ENCODE measurements at regions not wholly inside any gene's neighbourhood (a gene's known extent, or its start where the extent isn't known, plus 50 kb on each side); places are given as distances from the start of the nearest gene placed in this dataset.
A peak's percentile ranks its signal among the peaks of the same experiment; 100 is the strongest.
"Not testable (repeated sequence)": the region's sequence is repeated elsewhere in the genome, so short reads cannot be mapped to it uniquely, and the experiment has no call there.

DNA sequence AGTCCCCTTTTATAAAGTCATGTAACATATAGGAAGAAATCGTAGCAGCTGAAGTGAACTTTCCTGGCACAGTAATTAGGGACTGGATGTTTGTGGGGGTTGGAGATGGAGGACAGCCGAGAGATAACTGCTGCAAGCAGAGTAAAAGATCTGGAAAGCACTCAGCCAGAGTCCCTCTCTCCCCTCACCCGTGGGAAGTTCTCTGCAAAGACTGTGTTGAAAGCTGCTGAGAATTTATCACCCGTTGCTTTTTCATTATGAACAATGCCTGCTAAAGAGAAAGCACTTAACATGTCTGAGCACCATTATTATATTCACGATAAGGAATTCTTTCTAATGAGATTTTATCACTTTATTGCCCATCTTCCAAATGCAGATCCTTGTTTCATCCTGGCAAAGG lies 248.8 kb downstream of the SHOX2 start:
- DNase-seq (ENCODE audit: low spot score) = no peak

DNA sequence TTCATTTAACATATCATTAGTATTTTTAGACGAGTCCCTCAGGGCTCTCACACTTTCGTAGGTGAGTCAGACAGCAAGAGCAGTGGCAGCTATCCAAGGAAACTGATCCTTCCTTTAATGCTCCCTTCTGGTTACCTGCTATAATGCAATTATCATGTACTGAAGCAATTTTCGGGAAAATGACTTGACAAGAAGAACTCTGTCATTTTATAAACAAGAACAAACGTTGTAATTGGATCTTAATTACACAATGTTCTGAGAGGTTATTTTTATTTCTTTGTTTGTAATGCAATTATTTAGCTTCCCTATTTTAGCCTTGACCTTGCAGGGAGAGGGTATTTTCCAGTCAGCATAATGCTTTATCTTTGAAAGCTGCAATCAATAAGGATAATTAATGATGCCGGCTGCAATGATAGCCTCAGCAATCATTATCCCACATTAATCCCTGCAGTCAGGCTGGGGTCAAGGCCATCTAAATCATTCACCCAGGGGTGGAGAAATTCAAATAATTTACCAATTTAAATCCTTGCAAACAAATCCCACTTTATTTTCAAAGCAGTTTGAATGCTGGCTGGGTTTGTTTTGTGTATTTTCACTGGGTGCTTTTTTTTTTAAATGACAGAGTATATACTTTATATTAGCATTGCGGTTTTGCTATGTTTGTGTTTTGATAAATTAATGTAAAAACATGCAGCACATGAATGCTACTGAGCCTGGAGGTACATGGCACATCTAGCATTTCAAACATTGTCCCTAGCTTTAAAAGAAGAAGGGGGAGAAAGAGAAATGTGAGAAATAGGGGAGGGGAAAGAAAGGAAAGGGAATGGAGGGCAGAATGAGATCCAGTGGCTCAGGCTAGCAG lies 249.9 kb downstream of the SHOX2 start:
- no peak for DNase-seq (ENCODE audit: low spot score)

DNA sequence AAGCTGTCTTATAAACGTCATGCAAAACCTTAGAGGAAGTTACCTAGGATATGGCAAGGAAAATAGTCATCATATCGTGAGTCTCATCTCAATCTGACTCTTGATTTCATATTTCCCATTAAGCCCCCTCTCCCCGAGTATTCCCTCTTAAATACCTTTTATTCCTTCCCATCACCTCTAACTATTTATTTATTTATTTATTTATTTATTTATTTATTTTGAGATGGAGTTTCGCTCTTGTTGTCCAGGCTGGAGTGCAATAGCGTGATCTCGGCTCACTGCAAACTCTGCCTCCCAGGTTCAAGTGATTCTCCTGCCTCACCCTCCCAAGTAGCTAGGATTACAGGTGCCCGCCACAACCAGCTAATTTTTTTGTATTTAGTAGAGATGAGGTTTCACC lies 260.4 kb downstream of the SHOX2 start:
- DNase-seq (ENCODE audit: low spot score) = not testable (repeated sequence)

DNA sequence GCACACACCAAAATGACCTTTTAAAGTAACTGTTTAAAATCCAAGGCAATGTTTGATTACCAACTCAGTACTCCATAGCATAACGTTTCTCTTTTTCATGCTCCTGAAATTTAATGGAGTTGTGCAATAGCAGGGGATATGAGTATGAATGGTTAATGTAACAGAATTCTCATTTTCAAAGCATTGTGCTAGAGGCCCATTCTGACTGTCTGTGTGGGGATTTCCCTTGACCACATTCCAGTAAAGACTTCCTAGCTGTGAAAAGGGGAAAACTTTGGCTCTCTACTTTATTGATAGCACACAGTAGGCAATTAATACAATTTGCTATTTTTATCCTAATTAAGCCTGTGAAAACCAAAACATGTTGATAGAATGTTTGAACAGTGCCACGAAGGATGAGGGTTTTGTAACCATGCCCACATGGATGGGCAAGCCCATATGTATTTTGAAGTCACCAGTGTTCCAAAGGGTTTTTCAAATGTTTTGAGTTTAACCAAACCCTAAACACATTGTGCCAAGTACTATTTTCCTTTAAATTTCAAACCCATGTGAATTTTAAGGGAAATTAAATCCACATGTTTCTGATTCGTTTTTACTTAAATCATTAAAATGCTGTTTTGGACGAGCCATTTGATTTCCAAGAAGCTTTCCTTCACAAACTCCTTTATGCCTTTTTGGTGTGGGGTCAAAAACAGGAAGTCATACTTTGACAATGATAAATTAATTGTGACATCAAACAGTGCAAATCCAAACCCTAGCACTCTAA lies 261.2 kb downstream of the SHOX2 start:
- DNase-seq (ENCODE audit: low spot score) = peak; percentile 19

DNA sequence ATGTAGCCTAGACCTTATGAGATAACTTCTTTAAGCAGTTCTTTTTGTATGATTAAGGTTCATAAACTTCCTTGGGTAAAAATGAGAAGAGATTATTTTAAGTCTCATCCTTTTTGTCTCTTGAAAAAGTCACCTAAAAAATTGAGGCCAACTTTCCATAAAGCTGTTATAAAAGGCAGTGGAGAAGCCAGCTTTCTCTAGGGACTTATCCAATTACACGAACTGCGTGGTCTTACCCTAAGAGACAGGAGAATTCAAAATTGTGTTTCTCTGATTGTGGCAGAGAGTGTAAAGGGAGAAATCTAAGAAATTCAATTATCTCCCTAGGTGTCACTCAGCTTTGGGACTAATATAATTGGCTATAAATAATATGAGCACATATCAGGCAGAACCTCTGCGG lies 262.0 kb downstream of the SHOX2 start:
- no peak for DNase-seq (ENCODE audit: low spot score)

DNA sequence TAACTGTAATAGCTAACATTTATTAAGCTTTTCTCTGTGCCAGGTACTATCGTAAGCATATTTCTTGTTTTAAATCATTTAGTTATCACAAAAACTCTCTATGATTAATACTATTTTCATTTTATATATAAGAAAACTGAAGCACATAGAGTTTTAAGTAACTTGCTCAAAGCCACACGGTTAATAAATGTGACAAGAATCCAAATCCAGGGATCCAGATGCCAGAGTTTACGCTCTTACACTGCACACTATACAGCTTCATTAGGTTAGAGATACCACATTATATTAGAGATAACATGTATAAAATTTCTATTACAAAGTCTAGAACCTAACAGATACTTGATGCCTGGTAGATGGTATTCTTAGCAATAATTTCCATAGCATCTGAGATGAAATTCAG lies 265.2 kb downstream of the SHOX2 start:
- no peak for DNase-seq (ENCODE audit: low spot score)

DNA sequence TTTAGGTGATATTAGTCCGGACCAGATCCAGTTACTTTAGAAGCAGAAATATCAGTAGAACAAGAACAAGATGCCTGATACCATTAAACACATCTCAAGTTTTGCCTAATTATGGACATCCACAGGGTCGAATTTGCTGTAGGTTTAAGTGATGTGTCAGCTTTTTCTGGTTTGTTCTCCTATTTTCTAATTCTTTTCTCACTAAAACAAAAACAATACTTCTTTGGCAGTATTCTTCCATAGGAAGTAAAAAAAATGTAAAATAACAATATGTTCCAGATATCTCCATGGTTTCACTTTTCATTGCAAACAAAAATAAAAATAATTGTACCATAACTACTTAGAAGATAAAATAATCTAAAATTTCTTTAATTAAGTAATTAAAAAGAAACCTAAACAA lies 265.7 kb downstream of the SHOX2 start:
- DNase-seq (ENCODE audit: low spot score) = no peak

DNA sequence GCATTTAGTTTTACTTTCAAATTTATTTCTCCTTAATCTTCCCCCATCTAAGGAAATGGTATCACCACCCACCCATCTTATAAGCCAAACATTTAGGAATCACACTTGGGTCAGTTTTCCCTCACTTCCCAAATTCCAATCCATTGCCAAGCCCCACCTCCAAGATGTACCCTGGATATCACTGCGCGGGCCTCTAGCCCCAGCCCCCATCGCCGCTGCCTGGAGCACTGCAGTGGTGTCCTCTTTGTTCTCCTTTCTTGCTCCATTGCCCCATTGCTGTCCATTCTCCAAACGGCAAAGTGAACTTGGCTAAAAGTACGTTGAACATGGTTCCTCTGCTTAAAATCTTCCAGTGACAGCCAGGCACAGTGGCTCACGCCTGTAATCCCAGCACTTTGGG lies 267.8 kb downstream of the SHOX2 start:
- DNase-seq (ENCODE audit: low spot score) = no peak

DNA sequence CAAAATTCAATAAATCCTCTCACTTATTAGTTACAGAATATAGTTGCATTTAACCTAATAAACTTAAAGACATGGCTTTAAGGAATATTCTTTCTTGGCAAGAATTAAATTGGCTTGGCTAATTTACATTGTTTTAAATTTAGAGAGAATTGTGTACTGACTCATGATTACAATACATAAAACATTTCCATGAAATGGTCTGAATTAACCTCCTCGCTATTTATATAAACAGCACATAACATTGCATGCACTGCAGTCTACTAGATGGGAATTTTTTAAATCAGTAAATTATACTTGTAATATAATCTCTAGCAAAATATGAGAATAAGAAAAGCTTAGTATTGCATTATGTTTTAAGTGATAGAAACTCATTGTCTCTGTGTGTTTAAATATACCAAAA lies 268.9 kb downstream of the SHOX2 start:
- DNase-seq (ENCODE audit: low spot score) = peak; percentile 16

DNA sequence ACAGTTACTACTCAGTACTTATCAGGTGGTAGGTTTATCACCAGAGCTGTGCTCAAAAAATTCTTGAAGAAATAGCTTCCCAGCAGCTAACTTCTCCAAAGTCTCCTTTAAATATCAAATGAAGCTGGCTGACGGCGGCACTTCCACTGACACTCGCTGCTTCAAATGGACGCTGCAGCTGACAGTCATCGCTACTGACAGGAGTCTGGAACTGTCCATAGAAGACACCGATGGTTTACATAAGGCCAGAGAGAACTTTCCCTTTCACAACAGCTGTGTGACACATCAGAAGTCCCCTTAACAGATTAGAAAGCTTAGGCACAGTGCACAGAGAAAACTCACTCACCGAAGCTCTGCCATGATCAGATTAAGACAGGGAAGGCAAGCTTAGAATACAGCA lies 270.2 kb downstream of the SHOX2 start:
- DNase-seq (ENCODE audit: low spot score) = no peak

DNA sequence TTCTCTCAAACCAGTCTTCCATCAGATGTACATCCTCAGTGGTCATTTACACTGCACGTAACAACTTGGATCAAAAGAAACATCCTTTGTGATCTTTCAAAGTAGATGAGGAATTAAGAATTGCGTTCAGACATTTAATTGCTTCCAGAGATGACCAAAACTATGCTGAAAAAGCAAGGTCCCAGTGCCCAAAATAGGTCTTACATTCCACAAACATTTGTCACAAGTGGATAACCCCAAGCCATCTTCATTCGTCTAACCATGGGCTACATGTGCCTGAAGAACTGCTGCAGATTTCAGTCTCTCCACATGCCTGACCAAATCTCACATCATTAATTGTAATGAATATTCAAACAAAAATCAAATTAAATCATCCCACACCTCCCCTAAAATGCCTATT lies 273.6 kb downstream of the SHOX2 start:
- peak; percentile 79 for DNase-seq (ENCODE audit: low spot score)

DNA sequence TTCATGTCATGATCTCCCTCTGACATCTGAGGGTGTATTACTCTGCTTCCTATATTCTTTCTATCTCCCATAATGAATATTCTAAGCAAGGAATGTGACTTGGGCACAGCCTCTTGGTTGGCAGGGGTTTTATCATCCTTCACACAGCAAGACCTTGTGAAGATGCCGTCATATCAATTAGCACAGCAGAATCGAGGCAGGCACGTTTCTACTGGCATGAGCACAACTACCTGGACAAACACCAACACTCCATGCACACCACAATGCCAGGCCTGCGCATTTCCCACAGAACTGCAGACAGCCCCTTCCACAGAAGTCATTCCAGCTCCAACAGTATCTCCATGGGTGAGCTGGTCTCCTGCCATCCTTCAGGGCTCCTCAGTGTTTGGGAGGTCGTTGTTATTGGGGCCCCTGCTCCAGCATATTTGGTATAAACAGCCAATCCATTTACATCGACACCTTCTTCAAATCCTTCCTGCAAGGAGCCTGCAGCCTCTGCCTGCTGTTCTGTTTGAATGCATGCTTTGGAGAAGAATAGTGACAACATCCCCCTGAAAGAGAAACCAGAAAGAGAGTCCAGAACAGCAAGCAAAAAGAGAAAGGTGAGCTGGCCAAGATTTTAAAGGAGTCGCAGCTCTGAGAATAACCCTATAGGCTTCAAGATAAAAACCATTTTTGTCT lies 275.5 kb downstream of the SHOX2 start:
- no peak for DNase-seq (ENCODE audit: low spot score)

DNA sequence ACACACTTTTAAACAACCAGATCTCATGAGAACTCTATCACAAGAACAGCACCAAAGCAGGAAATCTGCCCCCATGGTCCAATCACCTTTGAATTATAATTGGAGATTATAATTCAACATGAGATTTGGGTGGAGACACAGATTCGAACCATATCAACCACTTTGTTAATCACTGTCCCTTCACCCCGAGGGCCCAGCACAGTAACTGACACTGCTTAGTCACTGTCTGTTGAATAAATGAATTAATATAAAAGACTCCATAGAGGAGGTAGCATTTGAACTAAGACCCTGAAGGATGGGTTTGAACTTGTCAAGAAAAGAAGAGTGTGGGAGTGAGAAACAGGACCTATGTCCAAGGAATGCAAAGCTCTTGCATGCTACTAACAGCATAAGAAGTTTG lies 276.4 kb downstream of the SHOX2 start:
- no peak for DNase-seq (ENCODE audit: low spot score)

DNA sequence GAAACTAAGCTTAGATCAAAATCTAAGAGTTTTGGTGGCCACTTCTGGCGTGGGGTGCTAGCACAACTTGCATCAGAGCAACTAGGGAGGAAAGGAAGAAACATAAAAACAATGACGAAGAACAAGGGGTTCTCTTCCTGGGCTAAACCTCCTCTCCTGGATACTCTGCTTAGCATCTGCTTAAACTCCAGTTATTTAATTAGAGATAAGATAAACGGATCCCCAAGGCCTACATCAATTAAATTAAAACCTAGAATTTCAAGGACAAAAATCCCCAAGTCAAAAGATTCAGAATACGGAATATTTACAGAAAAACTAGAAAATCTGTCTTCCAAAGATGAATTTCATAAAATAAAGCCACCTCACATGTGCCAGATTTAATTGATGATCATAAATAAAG lies 281.9 kb downstream of the SHOX2 start:
- no peak for DNase-seq (ENCODE audit: low spot score)

DNA sequence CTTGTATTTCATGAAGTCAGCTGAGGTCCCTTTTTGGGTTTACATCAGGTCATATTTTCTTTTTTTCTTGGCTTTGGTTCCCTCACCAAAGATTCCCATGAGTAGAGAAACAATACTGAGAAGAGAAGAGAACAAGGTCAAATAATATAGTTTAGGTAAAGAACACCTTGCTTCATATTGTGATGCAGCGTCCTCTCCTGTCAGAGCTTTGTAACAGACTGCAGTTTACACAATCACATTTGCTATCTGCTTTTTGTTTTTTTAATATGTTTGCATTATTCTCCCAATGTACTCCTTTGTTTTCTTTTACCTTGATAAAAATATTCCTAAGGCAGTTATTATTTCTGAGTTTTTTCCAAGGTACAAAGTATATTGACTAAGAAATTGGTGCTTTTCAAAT lies 283.2 kb downstream of the SHOX2 start:
- DNase-seq (ENCODE audit: low spot score) = no peak

DNA sequence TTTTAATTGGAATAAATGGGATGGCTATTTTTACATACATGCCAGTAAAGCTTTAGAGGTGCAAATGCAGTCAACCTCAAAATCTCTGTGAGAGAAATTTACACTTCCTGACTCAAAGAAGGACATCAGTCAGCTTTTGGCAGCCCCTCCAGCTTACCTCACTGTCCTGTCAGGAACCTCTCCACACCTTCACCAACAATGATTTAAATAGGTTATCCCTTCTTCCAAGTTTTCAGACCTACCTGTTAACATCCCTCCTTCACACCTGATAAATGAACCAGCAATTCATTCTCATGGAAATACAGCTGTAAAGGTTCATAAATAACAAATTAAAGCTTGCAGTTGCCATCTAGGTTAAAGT lies 286.1 kb downstream of the SHOX2 start:
- DNase-seq (ENCODE audit: low spot score) = no peak

DNA sequence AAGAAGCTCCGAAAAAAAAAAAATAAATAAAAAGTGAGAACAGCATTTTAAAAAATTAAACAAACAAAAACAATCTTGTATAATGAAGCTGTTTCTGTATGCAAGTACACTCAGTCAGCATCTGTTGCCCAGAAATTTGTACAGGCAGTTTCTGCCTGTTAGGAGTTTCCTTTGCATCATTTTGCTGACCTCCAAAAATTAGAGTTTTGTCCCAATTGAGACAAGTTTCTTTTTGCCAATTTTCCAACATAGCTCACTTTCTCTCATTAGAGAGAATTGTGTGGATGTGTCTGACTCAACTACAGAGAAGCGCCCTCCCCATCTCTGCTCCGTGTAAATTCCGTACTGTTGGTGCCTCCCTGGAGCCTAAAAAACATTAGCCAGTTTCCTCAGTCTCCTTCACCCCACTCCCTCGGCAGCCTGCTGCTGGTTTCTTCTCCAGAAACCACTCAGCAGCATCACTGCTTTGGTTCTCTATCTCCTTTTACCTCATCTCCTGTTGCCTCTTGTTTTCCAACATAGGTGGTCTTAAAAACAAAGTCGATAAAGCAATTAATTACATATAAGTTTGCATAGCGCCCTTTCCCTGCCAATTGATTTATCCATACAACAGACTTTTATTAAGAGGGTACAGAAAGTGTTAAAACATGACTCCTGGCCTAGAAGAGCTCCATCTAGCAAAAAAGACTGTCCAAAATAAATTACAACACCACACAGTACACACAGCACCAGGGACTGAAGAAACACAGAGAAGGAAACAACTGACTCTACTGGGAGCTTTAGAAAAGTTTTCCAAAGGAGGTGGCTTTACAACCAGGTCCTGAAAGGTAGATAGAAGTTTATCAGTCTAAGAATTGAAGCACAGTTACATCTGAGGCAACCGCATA lies 286.7 kb downstream of the SHOX2 start:
- DNase-seq (ENCODE audit: low spot score) = peak; percentile 6

DNA sequence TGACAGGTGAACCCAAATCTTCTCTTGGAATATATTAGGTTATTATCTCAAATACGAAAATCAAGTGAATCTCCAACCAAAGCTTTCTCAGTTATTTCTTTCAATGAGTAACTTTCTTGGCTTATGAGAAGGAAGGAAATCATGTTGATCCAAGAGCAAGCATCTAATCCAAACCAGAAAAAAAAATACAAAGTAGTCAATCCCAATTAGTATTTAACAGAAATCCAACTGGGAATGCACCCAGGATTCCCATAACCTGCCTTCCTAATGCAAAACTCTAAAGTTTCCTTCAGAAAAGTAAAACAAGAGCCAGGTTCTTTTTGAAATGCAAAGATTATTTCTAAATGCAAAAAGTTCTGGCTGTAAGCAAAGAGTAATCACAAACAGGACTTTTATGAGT lies 289.3 kb downstream of the SHOX2 start:
- DNase-seq (ENCODE audit: low spot score) = no peak

DNA sequence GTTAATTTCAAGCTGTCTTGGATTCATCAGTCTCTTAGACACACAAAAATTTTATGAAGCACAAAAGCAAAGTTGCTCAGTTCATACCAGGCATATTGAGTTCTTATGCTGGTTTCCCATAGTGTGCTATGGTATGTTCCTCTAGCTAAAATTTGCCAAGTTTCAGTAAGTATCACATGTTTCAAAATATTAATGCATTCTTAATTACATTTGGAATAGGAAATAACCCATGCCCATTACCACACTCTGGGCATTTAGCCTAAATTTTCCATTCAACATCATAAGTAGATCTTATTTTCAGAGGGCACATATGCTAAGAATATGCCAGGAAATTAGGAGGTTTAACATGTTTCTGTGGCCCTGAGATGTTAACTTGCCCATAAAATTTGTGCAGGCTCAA lies 289.9 kb downstream of the SHOX2 start:
- no peak for DNase-seq (ENCODE audit: low spot score)

DNA sequence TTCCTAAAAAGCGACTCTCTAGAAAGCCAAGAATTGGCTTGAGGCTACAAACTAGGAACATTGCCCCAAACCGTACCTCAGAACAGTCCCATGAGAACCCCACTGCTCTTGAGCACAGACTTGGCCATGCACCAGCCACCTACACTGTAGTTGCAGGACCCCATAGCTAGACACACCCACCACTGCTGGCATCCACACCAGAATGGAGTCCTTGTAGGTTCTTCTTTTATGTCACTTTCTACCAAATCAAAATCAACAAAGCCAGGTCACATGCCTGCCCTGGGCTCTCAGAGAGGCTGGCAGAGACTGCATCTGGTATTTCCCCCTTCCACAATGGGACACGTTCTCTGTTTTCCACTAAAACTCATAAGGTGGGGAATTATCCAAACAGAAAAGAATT lies 290.5 kb downstream of the SHOX2 start:
- no peak for DNase-seq (ENCODE audit: low spot score)

DNA sequence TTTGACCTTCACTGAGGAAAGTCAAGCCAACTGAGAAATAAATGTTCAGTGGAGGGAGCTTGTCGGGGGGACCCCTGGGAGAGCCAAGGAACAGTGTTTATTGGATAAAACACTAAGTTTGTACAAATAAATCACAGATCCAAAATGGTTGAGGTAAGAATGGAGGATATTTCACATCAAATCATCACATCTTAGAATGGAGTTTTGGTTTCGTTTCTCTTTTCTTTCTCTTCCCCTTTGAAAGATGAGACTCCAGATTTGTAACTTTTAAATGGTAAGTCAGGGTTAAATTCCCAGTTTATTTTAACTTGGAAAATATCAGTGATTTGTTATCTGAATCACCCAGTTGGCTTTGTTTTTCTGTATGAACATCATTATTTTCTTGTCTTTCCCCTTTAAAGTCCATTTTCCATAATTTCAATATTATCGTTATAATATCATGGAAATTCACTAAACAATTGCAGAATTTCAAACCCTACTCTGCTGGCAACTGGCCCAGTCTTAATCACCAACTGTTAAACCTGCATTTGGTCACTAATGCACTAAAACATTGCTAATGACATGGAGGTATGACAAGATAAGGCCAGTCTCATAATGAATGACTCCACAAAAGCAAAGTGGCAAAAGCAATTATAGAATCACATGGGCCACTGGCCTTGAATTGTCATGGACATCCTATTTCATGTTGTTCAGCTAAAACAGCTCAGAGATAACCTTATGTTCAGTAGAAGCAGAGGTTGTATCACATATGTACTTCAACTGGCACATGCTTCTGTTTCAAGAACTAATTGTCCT lies 295.1 kb downstream of the SHOX2 start:
- no peak for DNase-seq (ENCODE audit: low spot score)

Data from GM03348 (cell line).